Activated CD4-positive, alpha-beta memory T cell treated with anti-CD3 and anti-CD28 coated beads, Interleukin-2, amount 10 ng/mL, durations not matched to agents 7 days and 5 days (primary cell): ENCODE measurements at regions not wholly inside any gene's neighbourhood (a gene's known extent, or its start where the extent isn't known, plus 50 kb on each side); places are given as distances from the start of the nearest gene placed in this dataset.

Experiments
- CTCF ChIA-PET: fragments of 350-600 bp; sonication (Branson Sonifier 250); formaldehyde crosslinking; loops from one replicate; lab custom pipeline; 2021; ENCODE audit warnings: antibody characterized with exemption, inconsistent platforms; lab: Charles Lee
- POLR2A ChIA-PET: fragments of 350-600 bp; sonication (Branson Sonifier 250); formaldehyde crosslinking; loops from one replicate; lab custom pipeline; 2021; ENCODE audit warnings: antibody characterized with exemption; lab: Charles Lee
- DNase-seq: peaks from one replicate; pipeline ENCODE4 v3.0.0-alpha.2; 2020
- H3K27ac Mint-ChIP-seq: one replicate; pipeline ENCODE4 v1.8.0; 2021; ENCODE audit warnings: mild to moderate bottlenecking, mixed read lengths
- H3K27me3 Mint-ChIP-seq: one replicate; pipeline ENCODE4 v1.8.0; 2021; ENCODE audit warnings: mixed read lengths
- H3K36me3 Mint-ChIP-seq: one replicate; pipeline ENCODE4 v1.8.0; 2021; ENCODE audit warnings: low read depth, mixed read lengths
- H3K4me1 Mint-ChIP-seq: one replicate; pipeline ENCODE4 v1.8.0; 2021; ENCODE audit warnings: mixed read lengths
- H3K4me3 Mint-ChIP-seq: one replicate; pipeline ENCODE4 v1.8.0; 2021; ENCODE audit warnings: mild to moderate bottlenecking, mixed read lengths
- H3K9me3 Mint-ChIP-seq: one replicate; pipeline ENCODE4 v1.8.0; 2021; ENCODE audit warnings: mixed read lengths

DNA sequence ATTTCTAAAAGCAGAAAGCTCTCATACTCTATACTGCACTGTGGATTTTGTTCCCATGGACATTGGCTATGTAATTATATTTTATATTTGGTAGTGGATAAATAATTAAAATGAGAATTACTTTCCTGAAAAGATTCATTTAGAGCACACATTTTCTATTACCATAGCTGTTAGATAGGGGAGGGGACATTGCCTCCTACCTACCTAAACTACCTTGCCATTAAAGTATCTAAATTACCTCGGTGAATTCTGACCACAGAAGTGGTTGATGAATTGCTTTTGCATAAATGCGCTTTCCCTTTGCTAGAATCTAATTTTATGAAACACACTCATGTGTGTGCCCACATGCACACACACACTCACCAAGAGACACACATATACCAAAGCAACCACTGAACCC, 329.1 kb downstream of the MTX2 start:
- Mint-ChIP-seq H3K9me3 (no peaks in the 10 kb centered on the region), H3K4me1 (no peaks in the 10 kb centered on the region), H3K4me3 (no peak overlapping the region), H3K27ac (no peak overlapping the region), H3K27me3 (peaks cover 32% of the 10 kb centered on the region), H3K36me3 (no peaks in the 10 kb centered on the region)
- DNase-seq: no peak
- ChIA-PET CTCF (no interaction called here), POLR2A (no interaction called here)

GRCh38 chr2:176599796-176600485, 330.7 kb downstream of the MTX2 start:
- H3K4me3 Mint-ChIP-seq: no peak overlapping the region
- CTCF ChIA-PET: no interaction called here
- no peak for DNase-seq
- H3K27me3 Mint-ChIP-seq: peaks cover 31% of the 10 kb centered on the region
- no peaks in the 10 kb centered on the region for H3K9me3 Mint-ChIP-seq
- no peaks in the 10 kb centered on the region for H3K4me1 Mint-ChIP-seq
- POLR2A ChIA-PET: no interaction called here
- H3K36me3 Mint-ChIP-seq: no peaks in the 10 kb centered on the region
- H3K27ac Mint-ChIP-seq: no peak overlapping the region

GRCh38 chr2:176601066-176601465, 331.8 kb downstream of the MTX2 start:
- H3K9me3 Mint-ChIP-seq: no peaks in the 10 kb centered on the region
- H3K36me3 Mint-ChIP-seq: no peaks in the 10 kb centered on the region
- DNase-seq: no peak
- no peaks in the 10 kb centered on the region for H3K4me1 Mint-ChIP-seq
- no peak overlapping the region for H3K4me3 Mint-ChIP-seq
- ChIA-PET POLR2A (no interaction called here), CTCF (no interaction called here)
- peaks cover 30% of the 10 kb centered on the region for H3K27me3 Mint-ChIP-seq
- no peak overlapping the region for H3K27ac Mint-ChIP-seq

GRCh38 chr2:176612036-176612435, 342.8 kb downstream of the MTX2 start:
- H3K9me3 Mint-ChIP-seq: no peaks in the 10 kb centered on the region
- H3K36me3 Mint-ChIP-seq: no peaks in the 10 kb centered on the region
- ChIA-PET POLR2A (no interaction called here), CTCF (no interaction called here)
- no peaks in the 10 kb centered on the region for H3K4me1 Mint-ChIP-seq
- no peak for DNase-seq
- H3K27me3 Mint-ChIP-seq: peaks cover 20% of the 10 kb centered on the region
- no peak overlapping the region for H3K27ac Mint-ChIP-seq
- no peak overlapping the region for H3K4me3 Mint-ChIP-seq

DNA sequence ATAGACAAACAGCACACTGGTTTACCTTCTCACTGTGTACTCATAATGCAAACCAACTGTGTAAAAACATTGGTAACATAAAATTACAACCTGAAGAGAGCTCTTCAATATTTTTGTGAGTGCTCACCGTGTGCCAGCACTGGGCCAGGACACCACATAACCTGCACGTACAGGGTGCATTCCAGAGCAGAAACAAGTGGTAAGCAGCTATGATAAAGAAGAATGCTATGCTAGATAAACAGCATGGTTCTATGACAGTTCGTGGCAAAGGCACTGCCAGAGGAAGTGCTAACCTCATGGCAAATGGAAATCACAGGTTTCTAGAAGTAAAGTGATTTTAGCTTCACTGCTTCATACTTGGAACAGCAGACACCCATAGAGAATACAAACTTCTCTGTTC, 343.5 kb downstream of the MTX2 start:
- no peak overlapping the region for H3K27ac Mint-ChIP-seq
- H3K4me3 Mint-ChIP-seq: no peak overlapping the region
- no peaks in the 10 kb centered on the region for H3K36me3 Mint-ChIP-seq
- POLR2A ChIA-PET: no interaction called here
- H3K9me3 Mint-ChIP-seq: no peaks in the 10 kb centered on the region
- DNase-seq: no peak
- CTCF ChIA-PET: no interaction called here
- no peaks in the 10 kb centered on the region for H3K4me1 Mint-ChIP-seq
- peaks cover 20% of the 10 kb centered on the region for H3K27me3 Mint-ChIP-seq

DNA sequence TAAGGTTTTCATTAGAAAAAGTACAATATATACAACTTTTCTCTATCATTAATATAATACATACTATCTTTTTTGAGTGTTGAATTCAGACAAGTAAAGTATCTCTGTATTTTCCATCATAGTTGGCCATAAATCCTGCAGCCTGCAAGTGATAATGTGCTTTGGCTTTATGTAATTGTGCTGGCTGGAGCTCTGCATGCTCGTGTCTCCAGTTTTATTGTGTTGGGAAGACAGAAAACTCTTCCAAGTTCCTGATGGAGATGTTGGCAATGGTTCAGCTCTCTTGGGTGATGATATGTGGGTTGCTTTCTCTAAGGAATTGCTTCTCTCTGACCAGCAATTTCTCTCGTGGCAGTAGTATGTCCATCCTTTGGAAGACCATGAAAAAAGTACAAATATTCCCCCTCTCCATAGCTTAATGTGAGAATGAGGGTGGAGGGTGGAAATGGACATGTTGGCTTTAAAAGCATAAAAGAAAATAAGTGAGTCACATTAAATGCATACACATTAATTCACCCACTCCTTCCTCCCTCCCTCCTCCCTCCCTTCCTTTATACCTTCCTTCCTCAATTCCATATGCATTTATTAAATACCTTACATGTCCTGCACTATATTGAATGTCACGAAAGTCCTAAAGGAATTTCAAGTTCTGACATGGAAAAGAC, 344.2 kb downstream of the MTX2 start:
- peaks cover 21% of the 10 kb centered on the region for H3K27me3 Mint-ChIP-seq
- ChIA-PET POLR2A (no interaction called here), CTCF (no interaction called here)
- no peak overlapping the region for H3K27ac Mint-ChIP-seq
- no peak for DNase-seq
- H3K9me3 Mint-ChIP-seq: no peaks in the 10 kb centered on the region
- H3K4me1 Mint-ChIP-seq: no peaks in the 10 kb centered on the region
- no peaks in the 10 kb centered on the region for H3K36me3 Mint-ChIP-seq
- no peak overlapping the region for H3K4me3 Mint-ChIP-seq

- DNase-seq: no peak
- no peaks in the 10 kb centered on the region for H3K36me3 Mint-ChIP-seq
- POLR2A ChIA-PET: no interaction called here
- CTCF ChIA-PET: no interaction called here
- no peaks in the 10 kb centered on the region for H3K9me3 Mint-ChIP-seq
- peaks cover 23% of the 10 kb centered on the region for H3K27me3 Mint-ChIP-seq
- no peaks in the 10 kb centered on the region for H3K4me1 Mint-ChIP-seq
- no peak overlapping the region for H3K27ac Mint-ChIP-seq
- H3K4me3 Mint-ChIP-seq: no peak overlapping the region
Observed at GRCh38 chr2:176614049-176614448, 344.8 kb downstream of the MTX2 start.

DNA sequence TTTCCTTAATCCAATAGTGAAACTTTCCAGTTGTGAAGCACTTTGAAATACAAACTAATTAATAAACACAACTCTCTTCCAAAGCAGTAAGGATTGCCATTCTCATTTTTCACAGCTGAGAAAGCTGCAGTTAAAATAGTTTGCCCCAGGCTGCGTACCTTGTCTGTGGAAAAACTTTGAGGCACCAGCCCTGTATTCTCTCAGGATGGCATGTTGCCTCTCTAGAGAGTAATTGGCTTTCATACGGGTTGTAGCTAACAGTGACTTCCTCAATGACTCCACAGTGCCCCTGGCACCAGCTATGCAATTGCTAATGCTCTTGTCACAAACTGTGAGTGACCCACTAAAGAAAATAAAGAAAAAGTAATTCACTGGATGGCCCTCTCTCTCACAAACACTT, 345.7 kb downstream of the MTX2 start:
- Mint-ChIP-seq H3K9me3 (no peaks in the 10 kb centered on the region), H3K27me3 (peaks cover 26% of the 10 kb centered on the region), H3K36me3 (no peaks in the 10 kb centered on the region), H3K4me3 (no peak overlapping the region), H3K4me1 (no peaks in the 10 kb centered on the region), H3K27ac (no peak overlapping the region)
- DNase-seq: no peak
- ChIA-PET POLR2A (no interaction called here), CTCF (no interaction called here)

GRCh38 chr2:176619504-176619903, 350.3 kb downstream of the MTX2 start:
- no peaks in the 10 kb centered on the region for H3K9me3 Mint-ChIP-seq
- no peak overlapping the region for H3K27ac Mint-ChIP-seq
- H3K36me3 Mint-ChIP-seq: no peaks in the 10 kb centered on the region
- CTCF ChIA-PET: no interaction called here
- H3K4me3 Mint-ChIP-seq: no peak overlapping the region
- POLR2A ChIA-PET: no interaction called here
- DNase-seq: no peak
- peaks cover 30% of the 10 kb centered on the region for H3K27me3 Mint-ChIP-seq
- H3K4me1 Mint-ChIP-seq: no peaks in the 10 kb centered on the region

DNA sequence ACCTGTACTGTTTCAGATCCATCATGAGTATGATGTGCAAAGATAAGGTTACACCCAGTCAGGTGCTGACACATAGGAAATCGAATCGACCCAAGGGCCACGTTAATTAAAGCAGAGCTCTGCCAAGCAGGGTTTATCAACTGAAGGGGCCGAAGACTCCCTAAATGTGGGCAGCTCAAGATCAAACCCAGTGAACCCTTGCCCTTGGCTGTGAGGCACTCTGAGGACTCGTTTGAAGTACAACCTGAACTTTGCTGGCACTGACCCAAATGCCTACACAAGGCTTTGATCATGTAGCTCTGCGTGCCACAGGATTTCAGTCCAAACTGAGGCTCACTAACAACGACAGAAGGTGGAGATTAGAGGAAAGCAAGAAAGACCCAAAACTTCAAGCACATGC, 352.1 kb downstream of the MTX2 start:
- H3K27ac Mint-ChIP-seq: no peak overlapping the region
- H3K27me3 Mint-ChIP-seq: peaks cover 34% of the 10 kb centered on the region

GRCh38 chr2:176622792-176623191, 353.6 kb downstream of the MTX2 start:
- Mint-ChIP-seq H3K4me3 (no peak overlapping the region), H3K27me3 (peaks cover 38% of the 10 kb centered on the region), H3K4me1 (no peaks in the 10 kb centered on the region), H3K27ac (no peak overlapping the region), H3K9me3 (no peaks in the 10 kb centered on the region), H3K36me3 (no peaks in the 10 kb centered on the region)
- POLR2A ChIA-PET: no interaction called here
- DNase-seq: no peak
- CTCF ChIA-PET: no interaction called here

More for the DNA sequence above, 352.1 kb downstream of the MTX2 start:
- Mint-ChIP-seq H3K36me3 (no peaks in the 10 kb centered on the region), H3K4me3 (no peak overlapping the region), H3K9me3 (no peaks in the 10 kb centered on the region), H3K4me1 (no peaks in the 10 kb centered on the region)
- ChIA-PET POLR2A (no interaction called here), CTCF (interaction anchor here (0.9 to 1.4 kb wide), 2 partner anchors 15 to 527 kb away, joined by 3 to 5 read pairs; no protein-coding TSS in a partner anchor)
- no peak for DNase-seq

DNA sequence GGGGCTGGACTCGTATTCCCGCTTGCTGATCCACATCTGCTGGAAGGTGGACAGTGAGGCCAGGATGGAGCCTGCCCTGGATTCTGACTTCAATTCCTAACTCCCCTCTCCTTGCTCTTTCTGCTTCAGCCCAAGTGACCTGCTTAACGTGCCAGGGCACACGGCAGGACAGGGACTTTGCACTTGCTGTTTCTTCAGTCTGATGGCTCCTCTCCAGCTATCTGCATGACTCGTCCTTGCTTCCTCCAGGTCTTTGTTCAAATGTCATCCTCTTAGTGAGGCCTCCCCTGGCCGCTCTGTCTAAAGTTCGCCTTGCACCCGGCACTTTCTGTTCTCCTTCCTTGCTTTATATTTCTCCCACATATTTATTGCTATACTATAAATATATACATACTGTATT, 357.6 kb downstream of the MTX2 start:
- Mint-ChIP-seq H3K4me3 (no peak overlapping the region), H3K27ac (no peak overlapping the region), H3K27me3 (peaks cover 46% of the 10 kb centered on the region), H3K4me1 (no peaks in the 10 kb centered on the region), H3K9me3 (no peaks in the 10 kb centered on the region), H3K36me3 (no peaks in the 10 kb centered on the region)
- POLR2A ChIA-PET: no interaction called here
- CTCF ChIA-PET: no interaction called here
- no peak for DNase-seq

DNA sequence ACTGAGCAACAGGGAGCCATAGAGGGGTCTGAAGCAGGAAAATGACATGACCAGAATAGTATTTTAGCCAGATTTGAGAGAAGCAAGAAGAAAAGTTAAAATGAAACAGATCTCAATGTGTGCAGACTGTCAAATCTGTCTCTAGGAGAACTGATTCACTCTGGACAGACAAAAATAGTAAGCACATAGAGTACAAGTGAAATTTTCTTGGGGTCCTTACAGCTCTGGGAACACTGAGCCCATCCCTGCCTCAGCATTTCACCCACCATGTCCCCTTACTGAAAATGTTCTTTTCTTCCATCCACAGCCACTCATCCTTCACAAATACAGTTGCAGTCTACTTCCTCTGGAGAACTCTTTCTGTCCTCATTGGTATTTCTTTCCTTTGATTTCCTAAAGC, 359.2 kb downstream of the MTX2 start:
- Mint-ChIP-seq H3K9me3 (no peaks in the 10 kb centered on the region), H3K27ac (no peak overlapping the region), H3K27me3 (peaks cover 46% of the 10 kb centered on the region), H3K36me3 (no peaks in the 10 kb centered on the region), H3K4me1 (no peaks in the 10 kb centered on the region), H3K4me3 (no peak overlapping the region)
- ChIA-PET POLR2A (no interaction called here), CTCF (interaction anchor here (1.5 kb wide), 1 partner anchor 74 kb away, joined by 4 read pairs; no protein-coding TSS in a partner anchor)
- no peak for DNase-seq

DNA sequence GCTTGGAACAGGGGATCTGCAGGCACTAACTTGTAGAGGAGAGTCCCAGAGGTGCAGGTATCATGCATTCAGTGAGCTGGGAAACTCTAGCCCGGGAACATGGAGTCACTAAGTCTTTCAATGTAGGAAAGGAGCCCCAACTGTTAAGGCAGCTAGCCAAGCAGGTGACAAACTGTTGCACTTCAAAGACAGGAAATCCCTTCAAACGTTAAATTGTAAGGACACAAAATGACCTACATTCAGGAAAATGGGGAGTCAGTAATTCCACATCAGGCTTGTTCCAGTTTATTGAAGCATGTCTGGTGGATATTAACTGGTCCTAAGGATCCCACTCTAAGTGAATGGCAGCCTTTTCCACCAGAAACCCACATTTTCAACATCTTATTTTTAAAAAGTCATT, 364.5 kb downstream of the MTX2 start:
- Mint-ChIP-seq H3K27me3 (peaks cover 43% of the 10 kb centered on the region), H3K4me1 (peaks cover 1% of the 10 kb centered on the region), H3K36me3 (no peaks in the 10 kb centered on the region), H3K9me3 (no peaks in the 10 kb centered on the region), H3K27ac (no peak overlapping the region), H3K4me3 (no peak overlapping the region)
- CTCF ChIA-PET: interaction anchor here (1.7 kb wide), 1 partner anchor 179 kb away, joined by 5 read pairs; no protein-coding TSS in a partner anchor
- DNase-seq: no peak
- POLR2A ChIA-PET: no interaction called here
